ENCODE measurements at regions not wholly inside any gene's neighbourhood (a gene's known extent, or its start where the extent isn't known, plus 50 kb on each side); places are given as distances from the start of the nearest gene placed in this dataset.

DNA sequence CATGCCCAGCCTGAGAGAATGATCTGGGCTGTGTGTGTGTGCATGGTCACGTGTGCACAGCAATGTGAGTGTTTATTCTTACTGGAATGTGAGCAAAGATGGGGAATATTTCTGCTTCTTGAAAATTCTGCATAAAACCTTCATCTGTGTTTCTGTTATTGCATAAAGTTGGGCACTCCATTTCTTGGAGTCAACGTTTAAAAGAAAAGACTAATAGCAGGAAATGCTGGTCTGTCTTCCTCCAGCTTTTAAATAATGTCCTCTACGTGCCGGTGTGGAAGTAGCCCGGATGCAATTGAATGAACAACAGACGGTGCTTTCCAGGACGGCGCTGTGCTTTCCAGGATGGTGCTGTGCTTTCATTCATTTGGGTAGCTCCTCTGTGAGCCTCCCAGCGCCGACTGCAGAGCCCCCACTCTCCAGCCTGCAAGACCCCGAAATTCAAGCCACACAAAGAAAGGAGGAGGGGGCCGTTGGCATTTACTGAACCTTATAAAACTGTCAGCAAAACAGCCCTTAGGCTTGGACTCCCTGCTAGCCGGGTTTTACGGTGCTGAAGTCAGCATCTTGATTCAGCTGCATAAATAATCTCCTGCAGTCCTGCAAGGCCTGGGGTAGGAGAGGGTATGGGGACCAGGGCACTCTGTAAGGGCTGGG is 158.2 kb upstream of the PRKCQ start:
- BruUV-seq (replicated peaks), result no TSS peak
- TF ChIP-seq, protein P1, sequence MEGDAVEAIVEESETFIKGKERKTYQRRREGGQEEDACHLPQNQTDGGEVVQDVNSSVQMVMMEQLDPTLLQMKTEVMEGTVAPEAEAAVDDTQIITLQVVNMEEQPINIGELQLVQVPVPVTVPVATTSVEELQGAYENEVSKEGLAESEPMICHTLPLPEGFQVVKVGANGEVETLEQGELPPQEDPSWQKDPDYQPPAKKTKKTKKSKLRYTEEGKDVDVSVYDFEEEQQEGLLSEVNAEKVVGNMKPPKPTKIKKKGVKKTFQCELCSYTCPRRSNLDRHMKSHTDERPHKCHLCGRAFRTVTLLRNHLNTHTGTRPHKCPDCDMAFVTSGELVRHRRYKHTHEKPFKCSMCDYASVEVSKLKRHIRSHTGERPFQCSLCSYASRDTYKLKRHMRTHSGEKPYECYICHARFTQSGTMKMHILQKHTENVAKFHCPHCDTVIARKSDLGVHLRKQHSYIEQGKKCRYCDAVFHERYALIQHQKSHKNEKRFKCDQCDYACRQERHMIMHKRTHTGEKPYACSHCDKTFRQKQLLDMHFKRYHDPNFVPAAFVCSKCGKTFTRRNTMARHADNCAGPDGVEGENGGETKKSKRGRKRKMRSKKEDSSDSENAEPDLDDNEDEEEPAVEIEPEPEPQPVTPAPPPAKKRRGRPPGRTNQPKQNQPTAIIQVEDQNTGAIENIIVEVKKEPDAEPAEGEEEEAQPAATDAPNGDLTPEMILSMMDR (IDR thresholded peaks at IDR 0.05; ENCODE audit: insufficient read depth in 1 of 2, low read depth in 1 of 2, low read length in 1 of 2, severe bottlenecking in 1 of 2, unreplicated experiment in 1 of 2), result no peak
- no peak overlapping the region for H3K4me3 ChIP-seq (ENCODE audit: low read depth, low read length)
- no peaks in the 10 kb centered on the region for H3K36me3 ChIP-seq (ENCODE audit: control insufficient read depth, insufficient read depth, low read length)
- H3K36me3 Mint-ChIP-seq (ENCODE audit: insufficient read depth, unreplicated experiment), result no peaks in the 10 kb centered on the region
- DNase-seq, result no peak
- no peaks in the 10 kb centered on the region for H3K4me1 ChIP-seq
- H3K27ac Mint-ChIP-seq (ENCODE audit: unreplicated experiment), result no peak overlapping the region
- no peaks in the 10 kb centered on the region for H3K9me3 Mint-ChIP-seq (ENCODE audit: unreplicated experiment)
- H3K27me3 Mint-ChIP-seq (ENCODE audit: insufficient read depth, unreplicated experiment), result peaks cover 30% of the 10 kb centered on the region
- no peaks in the 10 kb centered on the region for H3K4me1 Mint-ChIP-seq (ENCODE audit: low read depth, unreplicated experiment)
- H3K4me3 Mint-ChIP-seq (ENCODE audit: unreplicated experiment), result no peak overlapping the region
- H3K9me3 ChIP-seq, result no peaks in the 10 kb centered on the region
- H3K27me3 ChIP-seq (replicated peaks; ENCODE audit: control insufficient read depth, insufficient read depth, low read length), result no peaks in the 10 kb centered on the region
- CTCF ChIA-PET, result no interaction called here
- POLR2A ChIA-PET, result no interaction called here
- intact Hi-C loops (cut with micrococcal nuclease; ENCODE audit: unreplicated experiment), result no loop called here

DNA sequence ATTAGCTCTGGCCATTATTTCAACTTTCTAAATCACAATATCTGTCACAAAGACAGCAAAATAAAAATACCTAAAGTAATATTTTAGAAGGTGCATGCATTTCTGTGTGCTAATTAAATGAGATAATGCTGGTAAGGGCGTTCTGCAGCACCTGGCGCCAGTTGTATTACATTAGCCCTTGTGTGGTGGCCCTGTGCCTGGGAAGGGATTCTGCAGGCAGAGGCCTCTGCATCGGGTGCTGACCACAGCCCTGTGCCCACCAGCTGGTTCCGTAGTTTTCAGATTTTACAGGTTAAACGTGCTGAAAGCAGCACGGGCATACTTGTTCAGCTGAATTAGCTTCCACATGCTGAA is 157.7 kb upstream of the PRKCQ start:
- H3K4me1 Mint-ChIP-seq (ENCODE audit: low read depth, unreplicated experiment), result no peaks in the 10 kb centered on the region
- intact Hi-C loops (cut with micrococcal nuclease; ENCODE audit: unreplicated experiment), result no loop called here
- no TSS peak for BruUV-seq (replicated peaks)
- H3K27me3 Mint-ChIP-seq (ENCODE audit: insufficient read depth, unreplicated experiment), result peaks cover 35% of the 10 kb centered on the region
- H3K9me3 Mint-ChIP-seq (ENCODE audit: unreplicated experiment), result no peaks in the 10 kb centered on the region
- no peak overlapping the region for H3K27ac Mint-ChIP-seq (ENCODE audit: unreplicated experiment)
- H3K36me3 Mint-ChIP-seq (ENCODE audit: insufficient read depth, unreplicated experiment), result no peaks in the 10 kb centered on the region
- CTCF ChIA-PET, result no interaction called here
- no peak overlapping the region for H3K4me3 Mint-ChIP-seq (ENCODE audit: unreplicated experiment)
- Histone ChIP-seq H3K27me3 (replicated peaks; ENCODE audit: control insufficient read depth, insufficient read depth, low read length) (no peaks in the 10 kb centered on the region), H3K4me3 (ENCODE audit: low read depth, low read length) (no peak overlapping the region), H3K36me3 (ENCODE audit: control insufficient read depth, insufficient read depth, low read length) (no peaks in the 10 kb centered on the region), H3K9me3 (no peaks in the 10 kb centered on the region), H3K4me1 (no peaks in the 10 kb centered on the region)
- POLR2A ChIA-PET, result no interaction called here
- TF ChIP-seq, protein P1 (IDR thresholded peaks at IDR 0.05; ENCODE audit: insufficient read depth in 1 of 2, low read depth in 1 of 2, low read length in 1 of 2, severe bottlenecking in 1 of 2, unreplicated experiment in 1 of 2), result no peak
- DNase-seq, result no peak

DNA sequence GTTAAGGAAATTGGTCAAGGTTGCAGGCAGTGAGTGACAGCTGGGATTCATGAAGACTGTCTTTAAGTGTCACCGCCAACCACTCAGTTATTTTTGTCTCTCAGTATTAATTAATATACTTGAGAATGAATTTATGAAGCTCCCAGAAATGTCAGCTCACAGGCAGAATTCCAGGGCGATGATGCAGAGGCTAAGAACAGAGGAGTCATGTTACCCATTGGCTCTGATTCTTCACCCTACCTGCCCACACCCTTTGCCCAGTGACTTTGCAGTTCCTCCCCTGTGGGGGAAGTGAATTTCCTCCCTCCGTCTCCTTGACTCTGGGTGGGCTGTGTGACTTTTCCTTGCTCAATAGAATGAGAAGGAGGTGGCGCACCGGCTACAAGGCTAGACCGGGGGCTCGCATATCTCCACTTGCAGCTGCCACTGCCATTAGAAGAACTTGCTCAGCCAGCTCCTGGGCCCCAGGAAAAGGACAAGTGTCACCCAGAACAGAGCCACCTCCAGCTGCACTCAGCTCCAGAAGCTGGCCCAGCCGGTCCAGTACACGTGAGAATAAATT is 157.1 kb upstream of the PRKCQ start:
- DNase-seq, result no peak
- H3K36me3 ChIP-seq (ENCODE audit: control insufficient read depth, insufficient read depth, low read length), result no peaks in the 10 kb centered on the region
- no peaks in the 10 kb centered on the region for H3K4me1 Mint-ChIP-seq (ENCODE audit: low read depth, unreplicated experiment)
- no TSS peak for BruUV-seq (replicated peaks)
- ChIA-PET CTCF (no interaction called here), POLR2A (no interaction called here)
- intact Hi-C loops (cut with micrococcal nuclease; ENCODE audit: unreplicated experiment), result no loop called here
- peaks cover 37% of the 10 kb centered on the region for H3K27me3 Mint-ChIP-seq (ENCODE audit: insufficient read depth, unreplicated experiment)
- no peak overlapping the region for H3K4me3 Mint-ChIP-seq (ENCODE audit: unreplicated experiment)
- no peaks in the 10 kb centered on the region for H3K27me3 ChIP-seq (replicated peaks; ENCODE audit: control insufficient read depth, insufficient read depth, low read length)
- H3K4me3 ChIP-seq (ENCODE audit: low read depth, low read length), result no peak overlapping the region
- TF ChIP-seq, protein P1 (IDR thresholded peaks at IDR 0.05; ENCODE audit: insufficient read depth in 1 of 2, low read depth in 1 of 2, low read length in 1 of 2, severe bottlenecking in 1 of 2, unreplicated experiment in 1 of 2), result no peak
- no peaks in the 10 kb centered on the region for H3K4me1 ChIP-seq
- H3K36me3 Mint-ChIP-seq (ENCODE audit: insufficient read depth, unreplicated experiment), result no peaks in the 10 kb centered on the region
- no peak overlapping the region for H3K27ac Mint-ChIP-seq (ENCODE audit: unreplicated experiment)
- H3K9me3 ChIP-seq, result no peaks in the 10 kb centered on the region
- H3K9me3 Mint-ChIP-seq (ENCODE audit: unreplicated experiment), result no peaks in the 10 kb centered on the region
